HG03520 (cell line): ENCODE measurements at regions not wholly inside any gene's neighbourhood (a gene's known extent, or its start where the extent isn't known, plus 50 kb on each side); places are given as distances from the start of the nearest gene placed in this dataset.
"Not testable (repeated sequence)": the region's sequence is repeated elsewhere in the genome, so short reads cannot be mapped to it uniquely, and the experiment has no call there.

ENCODE experiments used
- ATAC-seq: cut with Tn5 transposase; IDR thresholded peaks from one replicate; pipeline ENCODE4 v1.9.1; 2021; ENCODE audit warnings: mild to moderate bottlenecking, moderate library complexity; ENCODE audit not compliant: unreplicated experiment

- ATAC-seq, result no peak
Measured at GRCh38 chr6:167392631-167393316, 67.9 kb downstream of the TTLL2 start.

GRCh38 chr6:167393731-167394130, 68.8 kb downstream of the TTLL2 start:
- ATAC-seq, result no peak

DNA sequence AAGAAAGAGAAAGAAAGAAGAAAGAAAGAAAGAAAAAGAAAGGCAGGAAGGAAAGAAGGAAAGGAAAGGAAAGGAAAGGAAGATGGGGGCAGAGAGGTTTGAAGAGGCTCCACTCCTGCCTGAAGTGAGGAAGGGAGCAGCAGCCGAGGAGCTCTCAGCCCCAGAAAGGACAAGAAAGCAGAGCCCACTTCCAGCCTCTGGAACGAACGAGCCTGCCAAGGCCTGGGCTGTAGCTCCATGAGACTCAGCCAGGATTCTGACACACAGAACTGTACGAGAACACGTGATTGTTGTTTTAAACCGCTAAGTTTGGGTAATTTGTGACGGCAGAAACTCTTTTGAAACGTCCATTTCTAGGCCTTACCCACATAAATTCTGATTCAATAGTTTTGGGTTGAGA, 69.5 kb downstream of the TTLL2 start:
- ATAC-seq, result no peak

- ATAC-seq, result no peak
Measured at GRCh38 chr6:167394820-167395219, 69.9 kb downstream of the TTLL2 start.

GRCh38 chr6:167396068-167396658, 71.3 kb downstream of the TTLL2 start:
- ATAC-seq, result no peak

GRCh38 chr6:167396659-167397490, 72.0 kb downstream of the TTLL2 start:
- no peak for ATAC-seq

DNA sequence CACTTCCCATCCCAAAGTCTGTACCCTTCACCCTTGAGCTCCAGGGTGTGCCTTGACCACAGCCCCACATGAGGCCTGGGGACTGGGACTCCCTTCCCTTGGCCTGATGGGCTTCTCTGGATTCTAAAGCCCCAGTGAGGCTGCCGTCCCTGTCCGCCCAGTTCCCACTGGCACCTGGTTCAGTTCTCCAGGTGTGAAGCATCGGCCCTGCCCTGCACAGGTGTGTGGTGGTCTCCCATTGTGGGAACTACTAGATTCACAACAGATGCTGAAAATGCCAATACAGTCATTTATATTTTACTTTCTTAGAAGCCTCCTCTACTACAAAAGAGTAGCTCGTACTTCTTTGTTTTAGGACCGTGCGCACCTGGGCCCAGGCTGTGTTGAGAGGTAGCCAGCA, 72.8 kb downstream of the TTLL2 start:
- ATAC-seq, result no peak

DNA sequence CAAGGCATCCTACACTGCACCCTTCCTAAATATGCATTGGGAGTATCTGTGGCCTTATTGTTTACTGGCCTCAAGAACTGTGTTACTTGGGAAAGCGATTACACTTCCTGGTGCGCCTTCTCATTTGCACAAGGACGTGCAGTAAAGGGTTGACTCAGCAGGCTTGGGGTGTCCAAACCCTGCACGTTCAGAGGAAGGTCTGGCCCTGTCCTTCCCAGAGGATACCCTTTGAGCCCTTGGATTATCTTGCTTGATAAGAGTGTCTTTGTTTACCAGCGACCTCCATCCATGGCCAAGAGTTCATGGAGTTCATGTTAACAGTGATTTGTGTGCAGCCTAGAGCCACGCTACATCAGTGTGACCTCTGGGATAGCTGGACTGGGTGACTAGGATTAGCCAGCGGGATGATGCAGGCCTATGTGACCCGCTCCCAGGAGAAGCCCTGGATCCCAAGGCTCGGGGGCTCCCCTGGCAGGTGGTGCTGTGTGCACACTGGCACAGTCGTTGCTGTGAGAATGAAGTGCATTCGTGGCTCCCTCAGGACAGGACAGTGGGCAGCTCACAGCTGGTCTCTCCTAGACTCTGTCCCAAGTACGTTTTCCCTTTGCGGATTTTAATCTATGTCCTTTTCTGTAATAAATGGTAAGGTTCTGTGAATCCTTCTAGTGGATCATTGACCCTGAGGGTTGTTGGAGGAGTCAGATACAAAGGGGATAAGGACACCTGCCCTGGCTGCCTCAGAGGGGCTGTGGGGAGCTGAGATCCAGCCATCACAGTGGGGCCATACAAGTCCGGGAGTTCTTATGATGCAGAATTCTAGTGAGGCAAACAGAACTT, 73.5 kb downstream of the TTLL2 start:
- ATAC-seq, result no peak

- no peak for ATAC-seq
Measured at GRCh38 chr6:167399051-167399387, 74.1 kb downstream of the TTLL2 start.

GRCh38 chr6:167399599-167399998, 74.7 kb downstream of the TTLL2 start:
- no peak for ATAC-seq

- ATAC-seq, result no peak
Measured at GRCh38 chr6:167400482-167401138, 75.7 kb downstream of the TTLL2 start.

DNA sequence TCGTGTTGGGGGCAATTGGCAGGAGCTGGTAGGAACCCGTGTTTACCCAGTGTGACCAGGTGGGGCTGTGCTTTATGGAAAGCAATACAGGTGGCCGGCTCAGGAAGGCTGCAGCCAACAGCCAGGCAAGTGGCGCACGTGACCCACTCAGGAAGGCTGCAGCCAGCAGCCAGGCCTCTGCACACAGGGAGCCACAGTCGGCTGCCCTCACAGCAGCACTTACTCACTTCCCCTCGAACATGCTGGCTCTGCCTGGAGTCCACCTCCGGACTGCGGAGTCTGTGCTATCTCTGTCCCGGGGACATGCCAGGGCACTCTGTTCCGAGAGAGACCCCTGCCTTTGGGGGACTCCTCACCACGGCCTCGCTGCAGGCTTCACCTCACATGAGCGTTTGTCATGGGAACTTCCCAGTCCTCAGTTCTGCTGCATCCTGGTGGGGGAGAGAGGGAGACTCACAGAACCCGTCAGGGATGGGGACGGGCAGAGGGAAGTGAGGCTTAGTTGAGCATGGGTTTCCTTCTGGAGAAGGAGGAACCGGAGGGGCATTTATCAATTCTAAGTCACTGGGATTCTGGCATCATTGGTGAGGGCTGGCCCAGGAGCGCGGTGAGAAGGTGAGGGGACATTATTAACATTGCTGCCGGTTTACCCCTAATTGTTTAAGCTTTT, 76.8 kb downstream of the TTLL2 start:
- ATAC-seq, result no peak

DNA sequence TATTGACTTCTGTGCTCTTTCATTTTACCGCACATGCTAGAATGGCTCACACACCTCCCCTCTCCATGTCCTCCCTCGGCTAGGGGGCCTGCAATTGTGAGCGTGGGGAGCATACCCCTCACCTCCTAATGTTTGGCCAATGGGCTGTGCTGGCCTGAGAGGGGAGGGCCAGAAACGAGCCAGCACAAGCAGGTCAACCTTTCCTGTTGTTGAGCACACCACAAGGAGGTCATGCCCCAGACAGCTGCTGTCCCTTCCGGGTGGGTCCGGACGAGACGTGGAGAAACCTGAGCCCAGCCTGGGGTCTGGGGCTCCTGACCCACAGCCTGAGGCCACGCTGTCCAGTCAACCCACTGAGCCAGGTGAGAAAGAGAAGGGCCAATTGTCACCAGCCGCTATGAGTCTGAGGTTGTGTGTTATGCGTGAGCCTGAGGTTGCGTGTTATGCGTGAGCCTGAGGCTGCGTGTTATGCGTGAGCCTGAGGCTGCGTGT, 77.4 kb downstream of the TTLL2 start:
- no peak for ATAC-seq

GRCh38 chr6:167403427-167403826, 78.5 kb downstream of the TTLL2 start:
- ATAC-seq, result no peak

- no peak for ATAC-seq
Measured at GRCh38 chr6:167404385-167405049, 79.6 kb downstream of the TTLL2 start.

- no peak for ATAC-seq
Measured at GRCh38 chr6:167405778-167406532, 81.1 kb downstream of the TTLL2 start.

DNA sequence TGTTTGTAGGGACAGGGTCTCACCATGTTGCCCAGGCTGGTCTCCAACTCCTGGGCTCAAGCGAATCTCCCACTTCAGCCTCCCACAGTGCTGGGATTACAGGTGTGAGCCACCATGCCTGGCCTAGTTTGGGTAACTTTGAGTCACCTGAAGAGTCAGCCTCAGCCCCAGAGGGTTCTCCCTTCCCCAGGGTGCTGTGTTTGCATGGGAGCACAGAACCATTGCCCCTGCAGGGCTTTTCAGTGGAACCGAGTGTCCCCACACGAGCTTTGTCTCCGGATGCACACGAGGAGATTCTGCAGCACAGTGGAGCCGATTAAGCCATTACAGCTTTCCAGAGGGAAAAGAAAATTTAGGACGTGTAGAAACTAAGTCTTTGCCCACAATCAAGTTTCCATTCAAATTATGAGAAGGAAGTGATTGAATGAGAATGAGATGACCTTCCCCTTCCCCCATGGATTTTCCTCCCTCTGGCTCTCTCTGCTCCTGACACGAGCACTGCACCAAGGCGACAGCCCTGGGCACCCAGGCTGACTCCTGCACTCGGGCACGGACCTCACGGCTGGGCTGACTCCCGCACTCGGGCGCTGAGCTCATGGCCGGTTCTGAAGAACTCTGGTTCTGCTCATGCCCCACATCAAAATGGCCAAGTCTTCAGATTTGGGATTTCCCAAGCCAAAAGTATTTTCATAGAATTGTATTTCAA, 81.8 kb downstream of the TTLL2 start:
- ATAC-seq, result not testable (repeated sequence)
